ENCODE measurements at regions not wholly inside any gene's neighbourhood (a gene's known extent, or its start where the extent isn't known, plus 50 kb on each side); places are given as distances from the start of the nearest gene placed in this dataset.

GRCh38 chr3:159910991-159911663, 77.5 kb upstream of the IL12A start:
- H3K4me2 ChIP-seq: peak overlapping the region; percentile 97
- H3K9ac ChIP-seq: peak overlapping the region; percentile 43
- peak overlapping the region; percentile 74 for H3K4me3 ChIP-seq (IDR thresholded peaks at IDR 0.05; ENCODE audit: insufficient read depth, low read depth, low read length)
- peaks cover 11% of the 10 kb centered on the region for H3K4me1 ChIP-seq (ENCODE audit: low read depth, poor library complexity, severe bottlenecking)
- no peaks in the 10 kb centered on the region for H3K27me3 ChIP-seq (ENCODE audit: insufficient read depth, low read depth)
- H3K27ac ChIP-seq: peak overlapping the region; percentile 34; the same call in 1 of the 2 replicates
- no peaks in the 10 kb centered on the region for H3K36me3 ChIP-seq (ENCODE audit: insufficient read depth)
- no peaks in the 10 kb centered on the region for H4K20me1 ChIP-seq (ENCODE audit: insufficient read depth)
- peak overlapping the region; percentile 96 for H2AFZ ChIP-seq (ENCODE audit: low read depth)
- no peaks in the 10 kb centered on the region for H3K79me2 ChIP-seq (ENCODE audit: insufficient read depth, low read depth)
- TF ChIP-seq, protein P1, sequence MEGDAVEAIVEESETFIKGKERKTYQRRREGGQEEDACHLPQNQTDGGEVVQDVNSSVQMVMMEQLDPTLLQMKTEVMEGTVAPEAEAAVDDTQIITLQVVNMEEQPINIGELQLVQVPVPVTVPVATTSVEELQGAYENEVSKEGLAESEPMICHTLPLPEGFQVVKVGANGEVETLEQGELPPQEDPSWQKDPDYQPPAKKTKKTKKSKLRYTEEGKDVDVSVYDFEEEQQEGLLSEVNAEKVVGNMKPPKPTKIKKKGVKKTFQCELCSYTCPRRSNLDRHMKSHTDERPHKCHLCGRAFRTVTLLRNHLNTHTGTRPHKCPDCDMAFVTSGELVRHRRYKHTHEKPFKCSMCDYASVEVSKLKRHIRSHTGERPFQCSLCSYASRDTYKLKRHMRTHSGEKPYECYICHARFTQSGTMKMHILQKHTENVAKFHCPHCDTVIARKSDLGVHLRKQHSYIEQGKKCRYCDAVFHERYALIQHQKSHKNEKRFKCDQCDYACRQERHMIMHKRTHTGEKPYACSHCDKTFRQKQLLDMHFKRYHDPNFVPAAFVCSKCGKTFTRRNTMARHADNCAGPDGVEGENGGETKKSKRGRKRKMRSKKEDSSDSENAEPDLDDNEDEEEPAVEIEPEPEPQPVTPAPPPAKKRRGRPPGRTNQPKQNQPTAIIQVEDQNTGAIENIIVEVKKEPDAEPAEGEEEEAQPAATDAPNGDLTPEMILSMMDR (conservative IDR thresholded peaks at IDR 0.05; ENCODE audit: low read depth, low read length): no peak

DNA sequence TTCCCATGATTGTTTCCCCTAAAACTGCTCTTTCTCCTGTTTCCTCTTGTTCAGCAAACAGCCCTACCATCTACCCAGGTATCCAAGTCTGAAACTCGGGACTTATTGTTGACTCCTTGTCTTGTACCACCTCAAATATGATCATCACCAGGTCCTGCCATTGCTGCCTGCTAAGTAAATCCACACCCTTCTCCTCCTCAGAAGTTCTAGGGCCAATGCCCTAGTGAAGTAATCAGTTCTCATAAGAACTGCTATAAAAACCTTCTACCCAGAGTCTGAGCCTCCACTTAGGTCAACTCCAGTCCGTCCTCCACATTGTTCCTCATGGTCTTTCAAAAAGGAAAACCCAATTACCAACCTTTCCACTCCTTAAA, 77.0 kb upstream of the IL12A start:
- Histone ChIP-seq H3K79me2 (ENCODE audit: insufficient read depth, low read depth) (no peaks in the 10 kb centered on the region), H4K20me1 (ENCODE audit: insufficient read depth) (no peaks in the 10 kb centered on the region), H3K4me2 (peak overlapping the region; percentile 97), H3K4me1 (ENCODE audit: low read depth, poor library complexity, severe bottlenecking) (peaks cover 11% of the 10 kb centered on the region), H3K36me3 (ENCODE audit: insufficient read depth) (no peaks in the 10 kb centered on the region), H3K4me3 (IDR thresholded peaks at IDR 0.05; ENCODE audit: insufficient read depth, low read depth, low read length) (no peak overlapping the region), H3K9ac (peak overlapping the region; percentile 43; the same call in 1 of the 2 replicates), H3K27ac (no peak overlapping the region), H3K27me3 (ENCODE audit: insufficient read depth, low read depth) (no peaks in the 10 kb centered on the region), H2AFZ (ENCODE audit: low read depth) (peak overlapping the region; percentile 96)
- TF ChIP-seq, protein P1 (conservative IDR thresholded peaks at IDR 0.05; ENCODE audit: low read depth, low read length): no peak

GRCh38 chr3:159913712-159914414, 74.8 kb upstream of the IL12A start:
- no peak overlapping the region for H3K4me2 ChIP-seq
- TF ChIP-seq, protein P1 (conservative IDR thresholded peaks at IDR 0.05; ENCODE audit: low read depth, low read length): no peak
- H3K4me1 ChIP-seq (ENCODE audit: low read depth, poor library complexity, severe bottlenecking): peaks cover 11% of the 10 kb centered on the region

GRCh38 chr3:159914426-159914825, 74.2 kb upstream of the IL12A start:
- Histone ChIP-seq H3K4me2 (no peak overlapping the region), H2AFZ (ENCODE audit: low read depth) (no peak overlapping the region), H3K9ac (no peak overlapping the region), H3K4me3 (IDR thresholded peaks at IDR 0.05; ENCODE audit: insufficient read depth, low read depth, low read length) (no peak overlapping the region), H3K4me1 (ENCODE audit: low read depth, poor library complexity, severe bottlenecking) (peaks cover 15% of the 10 kb centered on the region), H3K36me3 (ENCODE audit: insufficient read depth) (no peaks in the 10 kb centered on the region), H3K27ac (no peak overlapping the region), H3K79me2 (ENCODE audit: insufficient read depth, low read depth) (no peaks in the 10 kb centered on the region), H3K27me3 (ENCODE audit: insufficient read depth, low read depth) (no peaks in the 10 kb centered on the region), H4K20me1 (ENCODE audit: insufficient read depth) (no peaks in the 10 kb centered on the region)
- TF ChIP-seq, protein P1 (conservative IDR thresholded peaks at IDR 0.05; ENCODE audit: low read depth, low read length): no peak

More at GRCh38 chr3:159913712-159914414, 74.8 kb upstream of the IL12A start:
- Histone ChIP-seq H3K4me3 (IDR thresholded peaks at IDR 0.05; ENCODE audit: insufficient read depth, low read depth, low read length) (no peak overlapping the region), H3K27me3 (ENCODE audit: insufficient read depth, low read depth) (no peaks in the 10 kb centered on the region), H2AFZ (ENCODE audit: low read depth) (no peak overlapping the region), H3K79me2 (ENCODE audit: insufficient read depth, low read depth) (no peaks in the 10 kb centered on the region), H4K20me1 (ENCODE audit: insufficient read depth) (no peaks in the 10 kb centered on the region), H3K27ac (no peak overlapping the region), H3K36me3 (ENCODE audit: insufficient read depth) (no peaks in the 10 kb centered on the region), H3K9ac (no peak overlapping the region)

Data from KMS-11 (cell line).